ENCODE measurements at regions not wholly inside any gene's neighbourhood (a gene's known extent, or its start where the extent isn't known, plus 50 kb on each side); places are given as distances from the start of the nearest gene placed in this dataset.
"Not testable (repeated sequence)": the region's sequence is repeated elsewhere in the genome, so short reads cannot be mapped to it uniquely, and the experiment has no call there.

- no peak for DNase-seq (ENCODE audit: low read depth)
Measured at GRCh38 chr10:130935128-130935439, 376.4 kb downstream of the TCERG1L start.

- DNase-seq (ENCODE audit: low read depth), result no peak
Measured at GRCh38 chr10:130935897-130936550, 375.5 kb downstream of the TCERG1L start.

GRCh38 chr10:130936851-130937250 lies 374.7 kb downstream of the TCERG1L start:
- DNase-seq (ENCODE audit: low read depth), result no peak

- no peak for DNase-seq (ENCODE audit: low read depth)
Measured at GRCh38 chr10:130938051-130938450, 373.5 kb downstream of the TCERG1L start.

GRCh38 chr10:130938891-130939290 lies 372.6 kb downstream of the TCERG1L start:
- not testable (repeated sequence) for DNase-seq (ENCODE audit: low read depth)

GRCh38 chr10:130941886-130942285 lies 369.6 kb downstream of the TCERG1L start:
- no peak for DNase-seq (ENCODE audit: low read depth)

- DNase-seq (ENCODE audit: low read depth), result no peak
Measured at GRCh38 chr10:130952086-130952485, 359.4 kb downstream of the TCERG1L start.

GRCh38 chr10:130954326-130954905 lies 357.1 kb downstream of the TCERG1L start:
- DNase-seq (ENCODE audit: low read depth), result no peak

- DNase-seq (ENCODE audit: low read depth), result no peak
Measured at GRCh38 chr10:130956251-130956650, 355.3 kb downstream of the TCERG1L start.

GRCh38 chr10:130957423-130957822 lies 354.1 kb downstream of the TCERG1L start:
- DNase-seq (ENCODE audit: low read depth), result no peak

- no peak for DNase-seq (ENCODE audit: low read depth)
Measured at GRCh38 chr10:130958003-130958402, 353.5 kb downstream of the TCERG1L start.

GRCh38 chr10:130958981-130959751 lies 352.4 kb downstream of the TCERG1L start:
- no peak for DNase-seq (ENCODE audit: low read depth)

GRCh38 chr10:130959752-130960195 lies 351.7 kb downstream of the TCERG1L start:
- no peak for DNase-seq (ENCODE audit: low read depth)

- DNase-seq (ENCODE audit: low read depth), result no peak
Measured at GRCh38 chr10:130960531-130960930, 351.0 kb downstream of the TCERG1L start.

- no peak for DNase-seq (ENCODE audit: low read depth)
Measured at GRCh38 chr10:130961506-130962239, 349.8 kb downstream of the TCERG1L start.

- no peak for DNase-seq (ENCODE audit: low read depth)
Measured at GRCh38 chr10:130962240-130963051, 349.1 kb downstream of the TCERG1L start.

- DNase-seq (ENCODE audit: low read depth), result no peak
Measured at GRCh38 chr10:130963052-130963393, 348.5 kb downstream of the TCERG1L start.

- DNase-seq (ENCODE audit: low read depth), result no peak
Measured at GRCh38 chr10:130963786-130964522, 347.6 kb downstream of the TCERG1L start.

- no peak for DNase-seq (ENCODE audit: low read depth)
Measured at GRCh38 chr10:130964771-130965170, 346.8 kb downstream of the TCERG1L start.

- DNase-seq (ENCODE audit: low read depth), result no peak
Measured at GRCh38 chr10:130967161-130967560, 344.4 kb downstream of the TCERG1L start.

GRCh38 chr10:130967784-130968183 lies 343.7 kb downstream of the TCERG1L start:
- no peak for DNase-seq (ENCODE audit: low read depth)

All from activated T-cell treated with anti-CD3 and anti-CD28 coated beads for 48 hours (primary cell).